BJ (cell line): ENCODE measurements at regions not wholly inside any gene's neighbourhood (a gene's known extent, or its start where the extent isn't known, plus 50 kb on each side); places are given as distances from the start of the nearest gene placed in this dataset.

ENCODE experiments used
- CTCF ChIA-PET: fragments of 350-600 bp; formaldehyde crosslinking; extraction: SDS; loops from one replicate; lab custom pipeline; 2021; ENCODE audit warnings: antibody characterized with exemption, inconsistent platforms; lab: Yijun Ruan, JAX
- POLR2A ChIA-PET: fragments of 300-600 bp; sonication (Branson Sonifier 250); formaldehyde crosslinking; extraction: SDS; loops from one replicate; lab custom pipeline; 2021; ENCODE audit warnings: antibody characterized with exemption; lab: Charles Lee
- DNase-seq: peaks from one replicate; pipeline ENCODE4 v3.0.0-alpha.2; 2011; ENCODE audit warnings: low read depth
- H3K27me3 ChIP-seq: 2 replicates; pipeline ENCODE4 v1.6.0; 2011; ENCODE audit warnings: low read length; ENCODE audit not compliant: control insufficient read depth, insufficient read depth
- H3K36me3 ChIP-seq: 2 replicates; pipeline ENCODE4 v1.5.1; 2011; ENCODE audit warnings: low read length; ENCODE audit not compliant: control insufficient read depth, insufficient read depth
- H3K4me3 ChIP-seq: 2 replicates; pipeline ENCODE4 v1.5.1; 2011; ENCODE audit warnings: low read depth, mild to moderate bottlenecking, control low read depth, low read length
- CTCF ChIP-seq: IDR thresholded peaks from 2 replicates; pipeline ENCODE4 v1.5.1; 2011; ENCODE audit warnings: low read depth, mild to moderate bottlenecking, control low read depth, inconsistent platforms, low read length, moderate library complexity; ENCODE audit not compliant: insufficient read depth

GRCh38 chr3:40886660-40887425 is 312.5 kb upstream of the CTNNB1 start:
- ChIA-PET CTCF (no interaction called here), POLR2A (no interaction called here)

GRCh38 chr3:40891186-40891585 is 308.1 kb upstream of the CTNNB1 start:
- CTCF ChIA-PET: no interaction called here
- POLR2A ChIA-PET: interaction anchor here (0.6 kb wide), 2 partner anchors 10 to 38 kb away, joined by 5 to 28 read pairs; no protein-coding TSS in a partner anchor
- Histone ChIP-seq H3K4me3 (no peak overlapping the region), H3K27me3 (no peaks in the 10 kb centered on the region), H3K36me3 (no peaks in the 10 kb centered on the region)
- TF ChIP-seq CTCF: no peak
- DNase-seq: no peak

More at GRCh38 chr3:40886660-40887425, 312.5 kb upstream of the CTNNB1 start:
- H3K27me3 ChIP-seq: no peaks in the 10 kb centered on the region
- DNase-seq: no peak
- no peak for TF ChIP-seq CTCF
- H3K4me3 ChIP-seq: no peak overlapping the region
- H3K36me3 ChIP-seq: no peaks in the 10 kb centered on the region

- H3K4me3 ChIP-seq: no peak overlapping the region
- no peaks in the 10 kb centered on the region for H3K36me3 ChIP-seq
- no peaks in the 10 kb centered on the region for H3K27me3 ChIP-seq
- CTCF ChIA-PET: no interaction called here
- DNase-seq: no peak
- POLR2A ChIA-PET: no interaction called here
- no peak for TF ChIP-seq CTCF
Observed at GRCh38 chr3:40895109-40895508, 304.2 kb upstream of the CTNNB1 start.

GRCh38 chr3:40899286-40899712 is 300.0 kb upstream of the CTNNB1 start:
- no peak for TF ChIP-seq CTCF
- ChIA-PET POLR2A (no interaction called here), CTCF (interaction anchor here (1.9 kb wide), 1 partner anchor 10 kb away, joined by 6 read pairs; no protein-coding TSS in a partner anchor)
- no peak for DNase-seq
- Histone ChIP-seq H3K36me3 (no peaks in the 10 kb centered on the region), H3K4me3 (no peak overlapping the region), H3K27me3 (no peaks in the 10 kb centered on the region)

GRCh38 chr3:40901298-40901697 is 298.0 kb upstream of the CTNNB1 start:
- H3K27me3 ChIP-seq: no peaks in the 10 kb centered on the region
- no peaks in the 10 kb centered on the region for H3K36me3 ChIP-seq
- no peak for TF ChIP-seq CTCF
- ChIA-PET CTCF (no interaction called here), POLR2A (interaction anchor here (0.6 kb wide), 1 partner anchor 10 kb away, joined by 28 read pairs; no protein-coding TSS in a partner anchor)
- no peak for DNase-seq
- H3K4me3 ChIP-seq: no peak overlapping the region
